RWPE2 (cell line): ENCODE measurements at regions not wholly inside any gene's neighbourhood (a gene's known extent, or its start where the extent isn't known, plus 50 kb on each side); places are given as distances from the start of the nearest gene placed in this dataset.
"Not testable (repeated sequence)": the region's sequence is repeated elsewhere in the genome, so short reads cannot be mapped to it uniquely, and the experiment has no call there.

ENCODE experiments used
- ATAC-seq: fragments of 200-7000 bp; cut with Tn5 transposase; 3 replicates; pipeline ENCODE4 v1.9.1; 2021; ENCODE audit warnings: low read depth
- DNase-seq: peaks from one replicate; pipeline ENCODE4 v3.0.0-alpha.2; 2020; ENCODE audit warnings: low spot score
- H3K27ac ChIP-seq: fragments of 450-650 bp; 2 replicates; pipeline ENCODE4 v1.5.1; 2017; ENCODE audit warnings: mild to moderate bottlenecking; ENCODE audit not compliant: poor library complexity, severe bottlenecking
- H3K27me3 ChIP-seq: fragments of 250-450 bp; sonication (Bioruptor Pico); 2 replicates; pipeline ENCODE4 v1.5.1; 2021; ENCODE audit warnings: mild to moderate bottlenecking, moderate library complexity; ENCODE audit not compliant: insufficient read depth, poor library complexity, severe bottlenecking
- H3K36me3 ChIP-seq: fragments of 250-450 bp; sonication (Bioruptor Pico); 2 replicates; pipeline ENCODE4 v1.5.1; 2020; ENCODE audit warnings: low read depth, mild to moderate bottlenecking, moderate library complexity
- H3K4me1 ChIP-seq: fragments of 250-450 bp; sonication (Bioruptor Pico); 2 replicates; pipeline ENCODE4 v1.5.1; 2021; ENCODE audit warnings: mild to moderate bottlenecking, moderate library complexity; ENCODE audit not compliant: insufficient read depth, poor library complexity, severe bottlenecking
- H3K4me3 ChIP-seq: fragments of 250-450 bp; sonication (Bioruptor Pico); 2 replicates; pipeline ENCODE4 v1.5.1; 2021; ENCODE audit warnings: mild to moderate bottlenecking, moderate library complexity; ENCODE audit not compliant: severe bottlenecking
- H3K9me3 ChIP-seq: fragments of 250-450 bp; sonication (Bioruptor Pico); 2 replicates; pipeline ENCODE4 v1.5.1; 2021; ENCODE audit warnings: mild to moderate bottlenecking, moderate library complexity; ENCODE audit not compliant: severe bottlenecking
- TF ChIP-seq, protein P1 (sequence below): fragments of 450-650 bp; IDR thresholded peaks from one replicate; pipeline ENCODE4 v1.5.1; 2017; ENCODE audit warnings: mild to moderate bottlenecking, moderate library complexity; ENCODE audit not compliant: poor library complexity, severe bottlenecking

- DNase-seq (no peak), ATAC-seq (no peak)
- Histone ChIP-seq H3K9me3 (no peaks in the 10 kb centered on the region), H3K27ac (no peak overlapping the region), H3K36me3 (no peaks in the 10 kb centered on the region), H3K27me3 (no peaks in the 10 kb centered on the region), H3K4me1 (no peaks in the 10 kb centered on the region), H3K4me3 (no peak overlapping the region)
- TF ChIP-seq, protein P1, sequence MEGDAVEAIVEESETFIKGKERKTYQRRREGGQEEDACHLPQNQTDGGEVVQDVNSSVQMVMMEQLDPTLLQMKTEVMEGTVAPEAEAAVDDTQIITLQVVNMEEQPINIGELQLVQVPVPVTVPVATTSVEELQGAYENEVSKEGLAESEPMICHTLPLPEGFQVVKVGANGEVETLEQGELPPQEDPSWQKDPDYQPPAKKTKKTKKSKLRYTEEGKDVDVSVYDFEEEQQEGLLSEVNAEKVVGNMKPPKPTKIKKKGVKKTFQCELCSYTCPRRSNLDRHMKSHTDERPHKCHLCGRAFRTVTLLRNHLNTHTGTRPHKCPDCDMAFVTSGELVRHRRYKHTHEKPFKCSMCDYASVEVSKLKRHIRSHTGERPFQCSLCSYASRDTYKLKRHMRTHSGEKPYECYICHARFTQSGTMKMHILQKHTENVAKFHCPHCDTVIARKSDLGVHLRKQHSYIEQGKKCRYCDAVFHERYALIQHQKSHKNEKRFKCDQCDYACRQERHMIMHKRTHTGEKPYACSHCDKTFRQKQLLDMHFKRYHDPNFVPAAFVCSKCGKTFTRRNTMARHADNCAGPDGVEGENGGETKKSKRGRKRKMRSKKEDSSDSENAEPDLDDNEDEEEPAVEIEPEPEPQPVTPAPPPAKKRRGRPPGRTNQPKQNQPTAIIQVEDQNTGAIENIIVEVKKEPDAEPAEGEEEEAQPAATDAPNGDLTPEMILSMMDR: no peak
Observed at GRCh38 chr13:50742353-50742752, 101.1 kb downstream of the DLEU7 start.

DNA sequence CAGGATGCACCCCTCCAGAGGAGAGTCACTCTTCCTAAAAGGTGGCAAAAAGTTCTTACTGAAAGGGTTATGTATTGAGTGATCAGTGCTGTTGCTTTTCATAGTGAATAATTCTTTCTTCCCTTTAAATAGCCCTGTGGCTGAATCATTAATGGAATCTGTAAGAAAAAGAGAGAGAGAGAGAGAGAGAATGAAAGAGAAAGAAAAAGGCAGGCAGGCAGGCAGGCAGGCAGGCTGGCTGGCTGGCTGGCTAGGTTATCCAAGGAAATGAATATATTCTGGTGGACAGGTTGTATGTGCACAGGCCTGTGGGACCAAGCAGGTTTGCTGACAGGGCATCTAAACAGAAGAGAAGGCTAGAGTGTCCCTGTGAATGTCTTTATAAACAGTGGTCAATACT, 100.5 kb downstream of the DLEU7 start:
- ATAC-seq: no peak
- no peaks in the 10 kb centered on the region for H3K9me3 ChIP-seq

GRCh38 chr13:50744116-50744660, 99.3 kb downstream of the DLEU7 start:
- Histone ChIP-seq H3K27ac (no peak overlapping the region), H3K27me3 (no peaks in the 10 kb centered on the region), H3K4me1 (no peaks in the 10 kb centered on the region), H3K9me3 (no peaks in the 10 kb centered on the region), H3K36me3 (no peaks in the 10 kb centered on the region), H3K4me3 (no peak overlapping the region)
- ATAC-seq (no peak), DNase-seq (no peak)
- TF ChIP-seq, protein P1: no peak

More for the DNA sequence above, 100.5 kb downstream of the DLEU7 start:
- Histone ChIP-seq H3K36me3 (no peaks in the 10 kb centered on the region), H3K27ac (no peak overlapping the region), H3K27me3 (no peaks in the 10 kb centered on the region), H3K4me3 (no peak overlapping the region), H3K4me1 (no peaks in the 10 kb centered on the region)
- TF ChIP-seq, protein P1: no peak
- DNase-seq: no peak

DNA sequence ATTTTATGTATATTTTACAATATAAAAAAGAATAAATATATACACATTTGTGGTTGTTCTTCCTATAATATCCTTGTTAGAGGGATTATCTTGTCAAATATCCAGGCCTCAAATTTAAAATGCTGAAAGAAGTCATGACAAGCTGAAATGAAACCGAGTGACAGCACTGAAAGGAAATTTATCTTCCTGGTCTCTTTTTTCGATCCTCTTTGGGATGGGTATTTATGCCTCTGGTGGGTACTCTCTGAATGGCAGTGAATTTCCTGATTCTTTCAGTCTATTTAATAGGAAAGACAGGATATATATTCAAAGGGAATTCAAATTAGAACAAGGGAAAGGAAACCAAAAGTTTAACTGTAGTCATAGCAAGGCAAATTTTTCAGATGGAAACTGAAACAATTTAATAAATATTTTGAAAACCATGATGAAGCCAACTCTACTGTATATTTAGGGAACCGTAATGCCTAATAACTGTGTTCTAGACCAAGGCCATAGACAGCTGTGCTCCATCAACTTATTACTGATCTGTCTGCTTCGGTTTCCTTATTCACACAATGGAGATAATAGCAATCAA, 97.9 kb downstream of the DLEU7 start:
- Histone ChIP-seq H3K36me3 (no peaks in the 10 kb centered on the region), H3K27me3 (no peaks in the 10 kb centered on the region), H3K9me3 (no peaks in the 10 kb centered on the region), H3K27ac (no peak overlapping the region), H3K4me3 (no peak overlapping the region), H3K4me1 (no peaks in the 10 kb centered on the region)
- ATAC-seq (no peak), DNase-seq (no peak)
- TF ChIP-seq, protein P1: no peak

DNA sequence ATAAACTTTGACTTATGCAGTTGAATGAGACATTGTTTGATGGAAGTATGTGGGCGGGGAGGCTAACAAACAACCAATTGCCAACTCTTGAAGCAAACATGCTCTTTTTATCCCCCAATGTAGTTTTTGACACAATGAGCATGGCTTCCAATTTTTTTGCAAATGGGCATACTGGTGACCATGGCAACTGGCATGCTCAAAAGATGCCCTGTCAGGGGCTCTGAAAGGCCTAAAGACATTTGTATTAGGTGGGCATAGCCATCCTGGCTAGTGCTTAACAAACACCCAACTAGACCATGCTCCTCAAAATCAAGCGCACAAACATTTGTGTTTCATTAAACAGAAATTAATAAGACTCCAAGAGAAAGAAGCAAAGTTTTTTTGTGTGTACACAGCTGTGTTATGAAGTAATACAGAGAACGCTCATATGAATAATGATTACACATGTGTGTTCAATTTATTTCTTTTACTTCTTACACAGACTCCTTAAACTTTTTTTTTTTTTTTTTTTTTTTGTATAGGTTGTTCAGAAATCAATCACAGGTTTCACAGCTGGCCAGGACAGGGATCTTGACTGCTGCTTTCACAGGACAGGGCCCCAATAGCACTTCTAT, 95.6 kb downstream of the DLEU7 start:
- TF ChIP-seq, protein P1: no peak
- Histone ChIP-seq H3K9me3 (no peaks in the 10 kb centered on the region), H3K36me3 (no peaks in the 10 kb centered on the region), H3K4me1 (no peaks in the 10 kb centered on the region), H3K27me3 (no peaks in the 10 kb centered on the region), H3K4me3 (no peak overlapping the region), H3K27ac (no peak overlapping the region)
- ATAC-seq: no peak
- no peak for DNase-seq

DNA sequence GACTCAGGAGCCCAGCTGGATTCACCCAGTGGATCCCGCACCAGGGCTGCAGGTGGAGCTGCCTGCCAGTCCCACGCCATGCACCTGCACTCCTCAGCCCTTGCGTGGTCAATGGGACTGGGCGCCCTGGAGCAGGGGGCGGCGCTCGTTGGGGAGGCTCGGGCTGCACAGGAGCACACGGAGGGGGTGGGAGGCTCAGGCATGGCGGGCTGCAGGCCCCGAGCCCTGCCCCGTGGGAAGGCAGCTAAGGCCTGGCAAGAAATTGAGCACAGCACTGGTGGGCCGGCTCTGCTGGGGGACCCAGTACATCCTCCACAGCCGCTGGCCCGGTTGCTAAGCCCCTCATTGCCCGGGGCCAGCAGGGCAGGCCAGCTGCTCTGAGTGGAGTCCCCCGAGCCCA, 90.3 kb downstream of the DLEU7 start:
- DNase-seq, ATAC-seq, H3K27ac ChIP-seq, H3K27me3 ChIP-seq, H3K36me3 ChIP-seq, H3K4me3 ChIP-seq, H3K9me3 ChIP-seq: not testable (repeated sequence)
- H3K4me1 ChIP-seq: peaks cover 14% of the 10 kb centered on the region
